Daoy (cell line): ENCODE measurements at regions not wholly inside any gene's neighbourhood (a gene's known extent, or its start where the extent isn't known, plus 50 kb on each side); places are given as distances from the start of the nearest gene placed in this dataset.
"Not testable (repeated sequence)": the region's sequence is repeated elsewhere in the genome, so short reads cannot be mapped to it uniquely, and the experiment has no call there.

Experiments
- DNase-seq: peaks from one replicate; pipeline ENCODE4 v3.0.0-alpha.2; 2015; ENCODE audit warnings: low read depth

- no peak for DNase-seq
These were observed 97.2 kb downstream of the KDR start for GRCh38 chr4:55028196-55028595.

DNA sequence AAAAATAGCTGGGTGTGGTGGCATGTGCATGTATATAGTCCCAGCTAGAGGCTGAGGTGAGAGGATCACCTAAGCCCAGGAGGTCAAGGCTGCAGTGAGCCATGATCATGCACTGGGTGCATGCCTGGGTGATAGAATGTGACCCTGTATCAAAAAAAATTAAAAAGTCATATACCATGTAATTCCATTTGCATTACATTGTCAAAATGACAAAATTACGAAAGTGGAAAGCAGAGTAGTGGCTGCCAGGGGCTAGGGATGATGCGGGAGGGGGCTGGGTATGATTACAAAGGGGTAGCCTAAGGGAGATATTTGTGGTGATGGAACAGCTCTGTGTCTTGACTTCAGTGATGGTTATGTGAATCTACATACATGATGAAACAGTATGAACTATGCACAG is 97.8 kb downstream of the KDR start:
- no peak for DNase-seq

DNA sequence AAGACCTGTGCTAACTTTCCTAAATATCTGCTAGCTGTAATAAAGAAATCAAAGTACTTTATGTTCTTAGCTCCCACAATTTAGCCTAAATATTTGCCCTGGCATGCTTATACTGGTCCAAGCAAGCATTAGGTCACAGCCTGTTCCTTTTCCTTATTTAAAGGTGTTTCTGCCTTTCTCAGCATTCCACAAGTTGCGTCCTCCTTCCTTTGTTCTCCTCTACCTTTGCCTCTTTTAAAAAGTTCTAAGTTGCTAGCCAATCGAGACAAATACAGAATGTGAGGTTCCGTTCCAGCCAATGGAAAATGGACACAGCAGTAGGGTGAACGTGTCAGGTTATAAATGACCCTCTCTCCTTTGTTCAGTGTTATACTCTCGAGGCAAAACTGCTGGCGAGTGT is 99.9 kb downstream of the KDR start:
- DNase-seq: not testable (repeated sequence)

GRCh38 chr4:55023030-55023429 is 102.4 kb downstream of the KDR start:
- no peak for DNase-seq

DNA sequence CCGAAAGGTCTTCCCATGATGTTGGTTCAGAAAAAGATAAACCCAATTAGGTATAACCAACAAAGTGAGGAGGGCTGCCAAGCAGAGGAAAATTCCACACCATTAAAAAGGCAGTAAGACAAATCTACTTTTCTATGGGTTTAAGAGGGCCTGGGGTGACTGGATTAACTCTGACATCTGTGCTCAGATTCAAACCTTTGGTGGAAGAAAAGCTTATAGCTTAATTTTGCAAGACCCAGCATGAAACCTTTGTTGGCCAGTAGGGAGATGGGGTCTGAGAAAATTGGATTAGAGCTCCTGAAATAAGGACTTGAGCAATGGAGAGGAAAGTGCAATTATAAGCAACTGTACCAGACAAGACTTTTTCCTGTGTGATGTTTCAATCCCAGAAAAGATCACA is 104.2 kb downstream of the KDR start:
- no peak for DNase-seq

- DNase-seq: no peak
These were observed 105.3 kb downstream of the KDR start for GRCh38 chr4:55020131-55020530.

GRCh38 chr4:55018978-55019377 is 106.4 kb downstream of the KDR start:
- DNase-seq: no peak

DNA sequence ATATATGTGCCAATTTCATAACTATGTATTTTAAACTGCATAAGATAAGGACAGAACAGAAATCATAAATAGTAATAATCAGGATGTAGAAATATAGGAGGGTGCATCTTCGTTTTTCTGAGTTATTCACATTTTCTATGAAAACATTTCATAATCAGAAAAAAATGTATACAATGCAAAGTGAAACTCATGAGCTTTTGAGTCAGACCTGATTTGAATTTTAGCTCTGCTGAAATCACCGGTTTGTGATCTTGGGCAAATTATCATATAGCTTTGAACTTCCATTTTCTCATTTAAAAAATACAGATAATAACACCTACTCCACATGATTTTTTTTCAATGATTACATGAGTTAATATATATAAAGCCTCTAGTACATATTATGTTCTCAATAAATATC is 106.9 kb downstream of the KDR start:
- no peak for DNase-seq

GRCh38 chr4:55017406-55017805 is 108.0 kb downstream of the KDR start:
- DNase-seq: no peak

DNA sequence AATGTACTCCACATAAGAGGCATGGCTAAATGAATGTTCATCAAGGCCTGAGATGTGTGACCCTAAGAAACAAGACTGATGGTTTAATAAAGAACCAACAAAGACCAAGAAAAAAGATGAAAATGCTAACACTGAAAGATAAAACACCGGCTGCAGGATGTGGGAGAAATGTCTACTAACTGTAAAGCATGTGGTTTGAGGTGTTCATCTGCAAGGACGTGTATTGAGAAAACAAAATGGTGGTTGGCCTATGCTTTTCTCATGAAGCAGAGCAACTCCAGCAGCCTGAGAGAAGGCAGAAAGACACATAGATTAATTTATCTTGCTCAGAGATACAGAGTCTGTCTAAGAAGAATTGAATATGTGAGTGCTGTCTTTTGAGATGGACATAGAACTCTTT is 109.3 kb downstream of the KDR start:
- DNase-seq: no peak

GRCh38 chr4:55014876-55015275 is 110.5 kb downstream of the KDR start:
- DNase-seq: no peak

DNA sequence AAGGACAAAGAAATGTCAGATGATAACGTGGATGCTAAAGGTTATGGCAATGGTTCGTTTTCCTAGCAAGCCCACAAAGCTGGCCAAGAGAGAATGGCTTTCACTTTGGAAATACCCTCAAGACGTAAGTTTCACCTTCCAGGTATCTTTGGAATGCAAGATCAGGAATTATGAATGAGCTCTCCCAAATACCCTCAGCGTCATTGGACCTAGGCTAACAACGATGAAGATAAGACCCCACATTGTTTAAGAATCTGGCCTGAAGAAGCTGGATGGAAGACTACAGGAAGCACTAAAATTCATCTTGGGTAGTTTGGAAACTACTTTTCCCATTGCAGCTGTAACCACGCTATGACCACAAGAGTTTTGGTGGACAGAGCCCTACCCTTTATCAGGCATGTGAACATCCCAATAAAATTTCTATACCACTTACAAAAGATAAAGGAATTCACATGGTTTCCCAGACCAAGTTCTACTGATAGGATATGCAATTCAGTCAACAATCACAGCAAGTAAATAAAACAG is 111.9 kb downstream of the KDR start:
- DNase-seq: no peak

GRCh38 chr4:55012363-55013230 is 112.8 kb downstream of the KDR start:
- DNase-seq: no peak

- DNase-seq: no peak
These were observed 113.6 kb downstream of the KDR start for GRCh38 chr4:55011761-55012160.

GRCh38 chr4:55010550-55010949 is 114.8 kb downstream of the KDR start:
- no peak for DNase-seq

DNA sequence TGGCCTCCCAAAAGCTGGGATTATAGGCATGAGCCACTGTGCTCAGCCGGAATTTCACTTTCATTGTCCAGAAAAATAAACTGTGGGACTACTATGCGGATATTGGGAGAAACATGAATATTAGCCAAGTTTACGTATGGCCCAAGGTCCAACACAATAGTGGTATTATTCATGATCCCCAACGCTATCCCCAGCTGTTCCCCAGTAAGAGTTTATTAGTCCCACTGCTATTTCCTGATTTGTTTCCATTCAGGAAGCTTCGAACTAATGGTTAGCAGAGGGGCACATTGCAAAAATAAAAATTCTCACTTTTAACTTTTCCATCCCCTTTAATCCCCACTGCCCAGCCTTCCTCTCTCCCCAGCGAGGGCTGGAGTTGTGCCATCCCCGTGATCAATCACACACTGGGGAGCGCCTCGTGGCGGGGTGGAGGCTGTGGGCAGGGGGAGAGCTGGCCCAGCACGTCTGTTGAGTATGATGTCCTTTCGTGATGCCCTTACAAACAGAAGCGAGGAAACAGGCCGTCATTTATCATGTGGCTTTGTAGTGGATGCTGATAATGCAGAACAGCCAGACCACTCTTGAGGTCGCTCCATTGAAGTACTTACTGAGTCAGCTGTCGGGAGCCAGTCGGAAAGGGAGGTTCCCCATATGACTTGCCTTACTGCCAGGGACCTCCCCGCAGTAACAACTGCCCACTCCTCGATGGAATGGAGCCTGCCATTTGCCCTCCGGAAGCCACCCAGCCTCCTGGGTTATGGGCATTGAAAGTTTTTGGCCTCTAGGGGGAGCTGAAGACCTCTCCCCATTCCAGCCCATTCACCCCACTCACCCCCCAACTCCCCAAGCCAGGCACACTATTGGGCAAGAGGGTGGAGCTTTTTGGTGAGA is 117.0 kb downstream of the KDR start:
- peak; percentile 1 for DNase-seq

DNA sequence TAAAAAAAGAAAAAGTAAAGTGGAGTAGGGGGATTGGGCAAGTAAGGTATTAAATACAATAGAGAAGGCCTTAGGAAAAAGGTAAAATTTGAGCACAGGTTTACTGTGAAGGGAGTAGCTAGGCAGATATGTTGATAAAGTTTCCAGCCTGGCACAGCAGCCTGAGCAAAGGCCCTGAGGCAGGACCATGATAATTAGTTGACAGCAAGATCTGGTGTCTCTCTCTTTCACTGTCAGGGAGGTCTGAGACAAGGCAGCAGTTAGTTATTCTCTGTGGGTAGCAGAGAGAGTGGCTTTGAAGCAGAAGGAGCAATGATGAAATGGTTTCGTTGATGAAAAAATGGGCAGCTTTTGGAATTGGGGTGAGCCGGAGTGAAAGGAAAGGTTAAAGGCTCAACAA is 119.5 kb downstream of the KDR start:
- no peak for DNase-seq

DNA sequence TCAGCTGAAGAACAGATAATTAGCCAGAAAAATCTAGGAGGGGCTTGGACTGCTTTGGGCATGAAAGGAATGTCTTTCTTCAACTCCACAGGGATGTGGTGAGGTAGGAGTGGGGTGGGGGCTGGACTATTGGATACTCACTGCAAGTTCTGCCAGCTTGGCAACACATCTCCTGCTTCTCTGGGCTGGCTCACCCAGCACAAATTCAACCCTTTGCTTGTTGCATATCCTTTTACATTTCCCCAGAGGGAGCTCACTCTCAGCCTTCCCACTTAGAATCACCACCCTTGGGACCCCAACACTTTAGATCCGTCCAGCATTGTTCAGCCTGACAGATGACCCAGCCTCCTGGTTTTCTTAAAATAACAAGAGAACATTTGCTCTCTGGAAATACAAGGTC is 120.6 kb downstream of the KDR start:
- DNase-seq: no peak

DNA sequence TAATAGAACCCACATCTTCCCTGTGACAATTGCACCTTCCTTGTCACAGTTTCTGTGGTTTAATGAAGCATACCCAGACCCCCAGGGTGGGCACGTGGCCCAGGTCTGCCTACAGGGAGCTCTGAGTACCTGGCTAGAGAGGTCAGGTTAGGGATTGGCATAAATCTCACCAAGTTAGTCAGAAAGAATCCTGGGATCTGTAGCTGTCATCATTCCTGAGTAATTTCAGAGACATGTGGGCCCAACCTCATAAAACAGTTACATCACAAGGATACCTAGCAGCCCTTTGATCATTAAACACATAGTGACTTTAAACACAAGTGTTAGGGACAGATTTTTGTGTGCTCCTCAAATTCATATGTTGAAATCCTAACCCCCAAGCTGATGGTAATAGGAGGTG is 123.0 kb downstream of the KDR start:
- DNase-seq: no peak

GRCh38 chr4:55001538-55001937 is 123.9 kb downstream of the KDR start:
- DNase-seq: no peak

DNA sequence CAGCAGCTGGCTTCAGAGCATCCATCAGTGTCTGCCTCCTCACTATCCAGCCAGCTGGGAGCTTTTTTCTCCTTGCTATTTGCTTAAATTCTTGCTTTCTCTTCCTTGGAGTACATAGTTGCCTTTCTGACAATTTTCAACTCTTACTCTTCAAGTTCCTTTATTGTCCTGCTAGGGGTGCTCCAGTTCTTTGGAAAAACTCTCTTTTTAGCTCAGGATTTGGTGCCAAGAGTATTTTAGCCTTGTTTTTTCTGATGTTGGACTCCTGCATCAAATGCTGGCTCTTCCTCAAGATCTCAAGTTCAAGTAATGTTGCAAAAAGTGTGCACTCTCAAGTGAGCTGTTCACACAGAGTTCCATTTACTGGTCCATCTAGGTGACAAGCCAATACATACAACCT is 126.4 kb downstream of the KDR start:
- no peak for DNase-seq

- DNase-seq: not testable (repeated sequence)
These were observed 131.8 kb downstream of the KDR start for GRCh38 chr4:54993473-54994026.
